ENCODE measurements at regions not wholly inside any gene's neighbourhood (a gene's known extent, or its start where the extent isn't known, plus 50 kb on each side); places are given as distances from the start of the nearest gene placed in this dataset.
"Not testable (repeated sequence)": the region's sequence is repeated elsewhere in the genome, so short reads cannot be mapped to it uniquely, and the experiment has no call there.

DNA sequence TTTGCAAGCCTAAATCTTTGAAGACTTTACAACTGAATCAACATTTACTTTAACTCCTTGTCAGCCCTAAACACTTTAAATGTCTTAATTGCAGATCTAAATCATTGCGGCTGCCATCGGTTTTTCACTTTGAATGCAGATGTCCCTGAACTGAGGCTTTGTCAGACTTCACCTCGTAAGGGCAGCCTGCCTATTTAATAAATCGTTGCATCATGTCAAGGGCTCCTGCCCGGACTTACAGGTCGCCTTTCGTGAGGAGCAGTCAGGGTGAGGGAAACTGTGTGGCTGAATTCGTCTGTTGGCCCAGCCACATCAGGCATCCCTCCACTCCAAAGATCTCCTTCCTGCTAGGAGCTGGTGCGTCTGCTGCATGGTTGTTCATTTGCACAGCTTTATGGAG, 368.2 kb upstream of the NPVF start:
- TF ChIP-seq, protein P1, sequence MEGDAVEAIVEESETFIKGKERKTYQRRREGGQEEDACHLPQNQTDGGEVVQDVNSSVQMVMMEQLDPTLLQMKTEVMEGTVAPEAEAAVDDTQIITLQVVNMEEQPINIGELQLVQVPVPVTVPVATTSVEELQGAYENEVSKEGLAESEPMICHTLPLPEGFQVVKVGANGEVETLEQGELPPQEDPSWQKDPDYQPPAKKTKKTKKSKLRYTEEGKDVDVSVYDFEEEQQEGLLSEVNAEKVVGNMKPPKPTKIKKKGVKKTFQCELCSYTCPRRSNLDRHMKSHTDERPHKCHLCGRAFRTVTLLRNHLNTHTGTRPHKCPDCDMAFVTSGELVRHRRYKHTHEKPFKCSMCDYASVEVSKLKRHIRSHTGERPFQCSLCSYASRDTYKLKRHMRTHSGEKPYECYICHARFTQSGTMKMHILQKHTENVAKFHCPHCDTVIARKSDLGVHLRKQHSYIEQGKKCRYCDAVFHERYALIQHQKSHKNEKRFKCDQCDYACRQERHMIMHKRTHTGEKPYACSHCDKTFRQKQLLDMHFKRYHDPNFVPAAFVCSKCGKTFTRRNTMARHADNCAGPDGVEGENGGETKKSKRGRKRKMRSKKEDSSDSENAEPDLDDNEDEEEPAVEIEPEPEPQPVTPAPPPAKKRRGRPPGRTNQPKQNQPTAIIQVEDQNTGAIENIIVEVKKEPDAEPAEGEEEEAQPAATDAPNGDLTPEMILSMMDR (IDR thresholded peaks at IDR 0.05) = no peak
- DNase-seq (ENCODE audit: low spot score) (no peak), ATAC-seq (ENCODE audit: low FRiP score) (no peak)

DNA sequence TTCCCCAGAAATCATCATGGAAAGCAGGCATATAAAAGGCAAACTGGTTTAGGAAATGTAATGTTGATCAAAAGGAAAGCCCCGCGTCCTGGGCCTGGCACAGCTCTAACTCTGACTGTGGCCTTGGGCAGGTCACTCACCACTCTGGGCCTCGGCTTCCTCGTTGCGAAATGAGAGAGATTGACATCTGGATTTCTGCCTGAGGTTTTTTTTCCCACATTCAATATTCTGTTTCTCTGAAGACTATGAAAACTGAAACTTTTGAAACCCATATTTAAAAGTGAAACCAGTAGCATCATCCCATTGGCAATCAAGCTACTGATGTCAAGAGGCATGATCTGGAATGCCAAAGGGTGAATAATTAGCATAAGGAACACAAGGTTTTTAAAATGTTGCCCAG, 369.7 kb upstream of the NPVF start:
- TF ChIP-seq, protein P1 (IDR thresholded peaks at IDR 0.05) = no peak
- ATAC-seq (ENCODE audit: low FRiP score) = no peak
- DNase-seq (ENCODE audit: low spot score) = no peak

DNA sequence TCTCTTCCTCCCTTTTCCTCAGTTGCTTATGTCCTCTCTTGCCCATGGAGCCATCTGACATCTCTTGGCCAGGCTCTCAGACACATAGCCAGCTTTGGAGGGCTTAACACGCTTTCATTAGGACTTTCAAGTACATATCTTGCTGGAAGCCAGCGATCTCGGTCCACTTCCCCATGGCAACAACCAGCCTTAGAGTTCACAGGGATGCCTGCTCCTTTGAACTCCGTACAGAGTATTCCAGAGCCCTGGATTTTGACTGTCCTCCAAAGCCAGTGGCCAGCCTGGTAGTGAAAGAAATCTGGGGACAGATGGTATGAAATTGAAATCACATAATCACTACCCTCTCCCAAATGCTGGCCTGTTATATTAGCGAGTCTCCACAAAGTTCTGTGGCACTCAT, 370.5 kb upstream of the NPVF start:
- ATAC-seq (ENCODE audit: low FRiP score) = no peak
- TF ChIP-seq, protein P1 (IDR thresholded peaks at IDR 0.05) = no peak
- no peak for DNase-seq (ENCODE audit: low spot score)

DNA sequence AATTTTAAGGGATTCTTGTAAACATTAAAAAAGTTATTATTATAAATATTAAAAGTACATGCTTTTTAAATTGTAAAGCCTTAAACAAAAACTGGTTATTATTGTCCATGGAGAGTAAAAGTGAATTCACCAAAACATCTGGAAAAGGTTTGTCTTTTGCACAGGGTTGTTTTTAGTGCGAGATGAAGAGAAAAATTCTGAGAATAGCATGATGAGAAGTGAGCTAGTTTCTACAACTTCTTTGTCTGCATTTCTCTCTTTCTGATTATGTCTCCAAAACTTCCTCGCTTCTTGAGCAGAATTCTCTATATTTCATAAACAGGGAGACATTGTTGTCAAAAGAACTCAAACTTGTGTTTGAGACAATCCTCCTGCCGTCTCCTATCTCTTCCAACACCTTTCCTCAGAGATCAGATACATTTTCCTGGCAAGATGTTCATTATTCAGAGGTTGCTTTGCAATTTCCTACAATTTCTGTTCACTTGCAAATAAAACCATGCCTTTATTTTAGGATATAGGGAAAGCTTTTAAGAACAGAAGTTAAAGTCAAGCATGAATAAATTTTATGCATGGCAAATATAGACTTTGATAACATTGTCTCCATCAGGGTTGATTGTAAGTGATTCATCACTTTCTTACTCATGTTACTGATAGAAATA, 372.1 kb upstream of the NPVF start:
- ATAC-seq (ENCODE audit: low FRiP score) = no peak
- TF ChIP-seq, protein P1 (IDR thresholded peaks at IDR 0.05) = no peak
- DNase-seq (ENCODE audit: low spot score) = no peak

DNA sequence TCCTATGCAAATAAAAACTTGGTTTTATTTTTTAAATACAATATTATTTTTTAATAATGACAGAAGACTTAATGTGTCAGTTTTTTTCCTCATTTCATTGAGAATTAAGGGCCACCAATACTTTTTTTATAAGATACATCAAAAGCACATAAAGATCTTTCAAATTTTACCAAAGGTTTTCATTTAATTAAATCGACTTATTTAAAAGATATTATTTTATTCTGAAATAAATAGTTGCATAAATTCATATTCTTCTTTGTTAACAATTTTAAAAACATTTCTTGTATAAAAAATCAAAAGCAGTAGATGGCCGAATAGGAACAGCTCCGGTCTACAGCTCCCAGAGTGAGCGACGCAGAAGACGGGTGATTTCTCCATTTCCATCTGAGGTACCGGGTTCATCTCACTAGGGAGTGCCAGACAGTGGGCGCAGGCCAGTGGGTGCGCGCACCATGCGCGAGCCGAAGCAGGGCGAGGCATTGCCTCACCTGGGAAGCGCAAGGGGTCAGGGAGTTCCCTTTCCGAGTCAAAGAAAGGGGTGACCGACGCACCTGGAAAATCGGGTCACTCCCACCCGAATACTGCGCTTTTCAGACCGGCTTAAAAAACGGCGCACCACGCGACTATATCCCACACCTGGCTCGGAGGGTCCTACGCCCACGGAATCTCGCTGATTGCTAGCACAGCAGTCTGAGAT, 374.6 kb upstream of the NPVF start:
- not testable (repeated sequence) for DNase-seq (ENCODE audit: low spot score); ATAC-seq (ENCODE audit: low FRiP score)

DNA sequence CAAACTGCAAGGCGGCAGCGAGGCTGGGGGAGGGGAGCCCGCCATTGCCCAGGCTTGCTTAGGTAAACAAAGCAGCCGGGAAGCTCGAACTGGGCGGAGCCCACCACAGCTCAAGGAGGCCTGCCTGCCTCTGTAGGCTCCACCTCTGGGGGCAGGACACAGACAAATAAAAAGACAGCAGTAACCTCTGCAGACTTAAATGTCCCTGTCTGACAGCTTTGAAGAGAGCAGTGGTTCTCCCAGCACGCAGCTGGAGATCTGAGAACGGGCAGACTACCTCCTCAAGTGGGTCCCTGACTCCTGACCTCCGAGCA, 375.1 kb upstream of the NPVF start:
- DNase-seq (ENCODE audit: low spot score); ATAC-seq (ENCODE audit: low FRiP score): not testable (repeated sequence)

DNA sequence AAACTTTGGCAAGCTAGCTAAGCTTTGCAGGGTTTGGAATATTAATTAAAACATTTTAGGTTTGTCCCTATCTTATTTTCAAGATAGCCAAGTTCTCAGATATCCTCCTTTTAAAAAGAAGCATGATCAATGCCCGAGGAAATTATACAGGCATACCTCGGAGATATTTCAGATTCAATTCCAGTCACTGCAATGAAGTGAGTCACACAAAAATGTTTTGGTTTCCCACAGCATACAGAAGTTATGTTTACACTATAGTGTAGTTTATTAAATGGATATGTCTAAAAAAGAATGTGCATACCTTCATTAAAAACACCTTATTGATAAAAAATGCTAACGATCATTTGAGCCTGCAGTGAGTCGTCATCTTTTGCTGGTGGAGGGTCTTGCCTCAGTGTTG, 382.9 kb upstream of the NPVF start:
- TF ChIP-seq, protein P1 (IDR thresholded peaks at IDR 0.05) = no peak
- no peak for ATAC-seq (ENCODE audit: low FRiP score)
- DNase-seq (ENCODE audit: low spot score) = no peak

DNA sequence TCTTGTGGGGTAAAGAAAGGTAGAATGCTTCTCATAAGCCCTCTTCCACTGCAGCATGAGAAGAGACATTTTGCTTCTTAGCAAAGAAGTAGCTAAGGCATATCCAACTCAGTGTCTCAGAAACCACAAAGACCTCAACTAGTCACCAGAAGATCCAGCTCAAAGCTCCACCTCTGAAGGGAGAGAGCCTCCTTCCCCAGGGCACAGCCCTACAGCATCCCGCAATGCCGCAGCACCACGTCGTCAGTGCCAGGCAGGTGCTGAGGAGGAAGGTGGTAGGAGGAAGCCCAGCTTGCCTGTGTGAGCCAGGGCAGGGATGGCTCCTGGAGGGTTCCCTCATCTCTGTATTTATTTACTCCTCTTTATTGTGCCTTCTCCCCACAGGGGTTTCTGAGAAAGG, 385.6 kb upstream of the NPVF start:
- no peak for DNase-seq (ENCODE audit: low spot score)
- TF ChIP-seq, protein P1 (IDR thresholded peaks at IDR 0.05) = no peak
- no peak for ATAC-seq (ENCODE audit: low FRiP score)
